ENCODE measurements at regions not wholly inside any gene's neighbourhood (a gene's known extent, or its start where the extent isn't known, plus 50 kb on each side); places are given as distances from the start of the nearest gene placed in this dataset.

DNA sequence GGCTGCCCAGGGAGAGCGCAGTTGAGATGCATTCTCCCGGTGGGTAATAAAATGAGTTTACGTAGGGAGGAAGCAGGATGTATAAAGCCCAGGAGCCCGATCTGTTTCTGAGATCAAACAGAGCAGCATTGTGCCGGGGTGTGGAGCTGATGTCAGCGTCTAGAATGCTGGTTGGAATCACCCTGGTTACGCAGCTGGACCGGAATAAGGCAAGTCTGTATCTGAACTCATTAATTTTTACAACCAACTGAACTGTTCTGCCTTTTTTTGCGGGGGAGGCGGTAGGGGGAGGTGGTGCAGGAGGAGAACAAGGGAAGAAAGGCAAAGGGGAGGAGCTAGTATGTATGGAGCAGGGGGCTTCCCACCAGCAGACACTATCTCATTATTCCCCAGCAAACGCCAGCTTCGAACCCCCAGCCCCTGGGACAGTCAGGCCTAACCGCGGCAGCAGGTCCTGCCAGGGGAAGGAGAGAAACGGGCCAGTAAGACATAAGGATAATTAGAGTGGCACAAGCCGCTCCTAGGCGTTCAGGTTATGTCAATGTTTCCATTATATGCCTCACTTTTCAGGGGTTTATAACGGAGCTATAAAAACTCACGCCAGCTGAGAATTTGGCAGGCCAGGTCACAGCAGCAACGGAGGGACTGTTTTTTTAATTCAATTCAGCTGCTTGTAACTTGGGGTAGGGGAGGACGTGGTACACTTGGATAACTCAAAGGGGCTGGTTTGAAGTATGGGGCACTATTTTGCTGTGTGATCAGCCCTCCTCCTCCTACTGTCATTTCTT lies 175.3 kb upstream of the HES1 start:
- TF ChIP-seq POLR2A (IDR thresholded peaks at IDR 0.05), result no peak
- TF ChIP-seq, protein P1, sequence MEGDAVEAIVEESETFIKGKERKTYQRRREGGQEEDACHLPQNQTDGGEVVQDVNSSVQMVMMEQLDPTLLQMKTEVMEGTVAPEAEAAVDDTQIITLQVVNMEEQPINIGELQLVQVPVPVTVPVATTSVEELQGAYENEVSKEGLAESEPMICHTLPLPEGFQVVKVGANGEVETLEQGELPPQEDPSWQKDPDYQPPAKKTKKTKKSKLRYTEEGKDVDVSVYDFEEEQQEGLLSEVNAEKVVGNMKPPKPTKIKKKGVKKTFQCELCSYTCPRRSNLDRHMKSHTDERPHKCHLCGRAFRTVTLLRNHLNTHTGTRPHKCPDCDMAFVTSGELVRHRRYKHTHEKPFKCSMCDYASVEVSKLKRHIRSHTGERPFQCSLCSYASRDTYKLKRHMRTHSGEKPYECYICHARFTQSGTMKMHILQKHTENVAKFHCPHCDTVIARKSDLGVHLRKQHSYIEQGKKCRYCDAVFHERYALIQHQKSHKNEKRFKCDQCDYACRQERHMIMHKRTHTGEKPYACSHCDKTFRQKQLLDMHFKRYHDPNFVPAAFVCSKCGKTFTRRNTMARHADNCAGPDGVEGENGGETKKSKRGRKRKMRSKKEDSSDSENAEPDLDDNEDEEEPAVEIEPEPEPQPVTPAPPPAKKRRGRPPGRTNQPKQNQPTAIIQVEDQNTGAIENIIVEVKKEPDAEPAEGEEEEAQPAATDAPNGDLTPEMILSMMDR (IDR thresholded peaks at IDR 0.05 in 8 of 11, conservative IDR thresholded peaks at IDR 0.05 in 3 of 11), result no peak
- TF ChIP-seq POLR2AphosphoS5 (IDR thresholded peaks at IDR 0.05), result no peak
